MCF 10A (cell line): ENCODE measurements at regions not wholly inside any gene's neighbourhood (a gene's known extent, or its start where the extent isn't known, plus 50 kb on each side); places are given as distances from the start of the nearest gene placed in this dataset.
"Not testable (repeated sequence)": the region's sequence is repeated elsewhere in the genome, so short reads cannot be mapped to it uniquely, and the experiment has no call there.

Source experiments
- BruUV-seq: library from RNA; stranded (reverse); fragments of 400-500 nt; replicated peaks from 2 replicates; lab custom pipeline; 2021; lab: Mats Ljungman, UMichigan
- CTCF ChIA-PET: fragments of 300-600 bp; sonication (Branson Sonifier 250); formaldehyde crosslinking; extraction: SDS; loops from one replicate; lab custom pipeline; 2021; ENCODE audit warnings: antibody characterized with exemption, inconsistent platforms; lab: Yijun Ruan, JAX
- POLR2A ChIA-PET: fragments of 300-600, 350-650 bp; sonication (Branson Sonifier 250); formaldehyde crosslinking; extraction: SDS; loops from one replicate; lab custom pipeline; 2020; ENCODE audit warnings: antibody characterized with exemption, inconsistent platforms; lab: Yijun Ruan, JAX
- DNase-seq: peaks from one replicate; pipeline ENCODE4 v3.0.0-alpha.2; 2018; ENCODE audit not compliant: unreplicated experiment
- H3K27ac Mint-ChIP-seq: one replicate; pipeline ENCODE4 v1.8.0; 2022; ENCODE audit warnings: mild to moderate bottlenecking, low read depth, mixed read lengths; ENCODE audit not compliant: unreplicated experiment
- H3K27me3 Mint-ChIP-seq: one replicate; pipeline ENCODE4 v1.8.0; 2022; ENCODE audit warnings: mixed read lengths; ENCODE audit not compliant: insufficient read depth, unreplicated experiment
- H3K36me3 Mint-ChIP-seq: one replicate; pipeline ENCODE4 v1.8.0; 2022; ENCODE audit warnings: mild to moderate bottlenecking, moderate library complexity, mixed read lengths; ENCODE audit not compliant: insufficient read depth, unreplicated experiment
- H3K4me1 Mint-ChIP-seq: one replicate; pipeline ENCODE4 v1.8.0; 2022; ENCODE audit warnings: mixed read lengths; ENCODE audit not compliant: insufficient read depth, unreplicated experiment
- H3K4me3 Mint-ChIP-seq: one replicate; pipeline ENCODE4 v1.8.0; 2022; ENCODE audit warnings: mild to moderate bottlenecking, moderate library complexity, mixed read lengths; ENCODE audit not compliant: unreplicated experiment
- H3K9me3 Mint-ChIP-seq: one replicate; pipeline ENCODE4 v1.8.0; 2022; ENCODE audit warnings: mixed read lengths; ENCODE audit not compliant: unreplicated experiment
- CTCF ChIP-seq: fragments of 200-600 bp; IDR thresholded peaks from one replicate; pipeline ENCODE4 v1.8.0; 2022; ENCODE audit warnings: antibody characterized with exemption, mild to moderate bottlenecking; ENCODE audit not compliant: unreplicated experiment
- intact Hi-C: fragments of 100-400 bp; cut with micrococcal nuclease; formaldehyde crosslinking; loops from 2 replicates; pipeline ENCODE4 v1.14.1; 2022

GRCh38 chr1:83125456-83125855 lies 873.5 kb downstream of the TTLL7 start:
- H3K36me3 Mint-ChIP-seq: no peaks in the 10 kb centered on the region
- H3K27me3 Mint-ChIP-seq: no peaks in the 10 kb centered on the region
- ChIA-PET CTCF (no interaction called here), POLR2A (interaction anchor here (0.7 kb wide), 1 partner anchor 424 kb away, joined by 3 read pairs; no protein-coding TSS in a partner anchor)
- no TSS peak for BruUV-seq
- no peaks in the 10 kb centered on the region for H3K9me3 Mint-ChIP-seq
- H3K27ac Mint-ChIP-seq: no peak overlapping the region
- intact Hi-C loops: no loop called here
- H3K4me1 Mint-ChIP-seq: no peaks in the 10 kb centered on the region
- no peak overlapping the region for H3K4me3 Mint-ChIP-seq
- DNase-seq: no peak
- TF ChIP-seq CTCF: no peak

DNA sequence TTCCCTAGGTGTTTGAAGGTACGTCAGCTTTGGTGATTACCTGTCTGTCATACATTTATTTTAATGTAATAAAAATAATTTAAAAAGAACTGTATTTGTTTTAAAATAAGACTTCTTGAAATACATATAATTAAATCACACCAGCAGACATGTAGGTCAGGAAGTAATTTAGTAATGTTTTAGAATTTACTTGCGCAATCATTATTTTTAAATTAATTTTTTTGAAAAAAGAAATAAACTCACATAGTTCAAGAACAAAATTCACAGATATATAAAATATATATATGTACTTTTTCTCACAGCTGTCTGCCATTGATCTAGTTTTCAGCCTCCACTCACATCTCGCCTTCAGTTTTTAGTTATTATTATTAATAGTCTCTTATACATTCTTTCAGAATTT lies 875.9 kb downstream of the TTLL7 start:
- no peak for TF ChIP-seq CTCF
- H3K4me1 Mint-ChIP-seq: no peaks in the 10 kb centered on the region
- no peak for DNase-seq
- ChIA-PET POLR2A (interaction anchor here (0.5 kb wide), 1 partner anchor 714 kb away, joined by 3 read pairs; no protein-coding TSS in a partner anchor), CTCF (no interaction called here)
- H3K27me3 Mint-ChIP-seq: no peaks in the 10 kb centered on the region
- H3K4me3 Mint-ChIP-seq: no peak overlapping the region
- H3K9me3 Mint-ChIP-seq: no peaks in the 10 kb centered on the region
- intact Hi-C loops: no loop called here
- H3K27ac Mint-ChIP-seq: no peak overlapping the region
- no peaks in the 10 kb centered on the region for H3K36me3 Mint-ChIP-seq
- BruUV-seq: no TSS peak

DNA sequence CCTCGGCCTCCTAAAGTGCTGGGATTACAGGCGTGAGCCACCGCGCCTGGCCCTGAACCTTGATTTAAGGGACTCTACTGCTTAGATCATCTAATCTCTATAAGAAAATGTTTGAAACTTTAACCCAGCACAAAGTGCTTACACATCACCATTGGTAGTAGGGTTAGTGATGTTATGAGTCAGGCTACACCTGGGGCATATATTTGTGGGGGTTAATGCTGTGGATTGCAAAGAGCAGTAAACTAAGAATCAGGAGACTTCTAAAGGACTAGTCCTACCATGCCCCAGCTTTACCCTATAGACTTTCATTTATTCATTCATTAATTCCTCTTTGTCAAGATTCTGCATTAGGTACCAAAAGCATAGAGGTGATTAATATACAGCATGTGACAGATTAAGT lies 880.5 kb downstream of the TTLL7 start:
- intact Hi-C loops: no loop called here
- no peak overlapping the region for H3K4me3 Mint-ChIP-seq
- no peaks in the 10 kb centered on the region for H3K36me3 Mint-ChIP-seq
- no peak overlapping the region for H3K27ac Mint-ChIP-seq
- ChIA-PET POLR2A (no interaction called here), CTCF (interaction anchor here (0.6 kb wide), 1 partner anchor 92 kb away, joined by 3 read pairs; no protein-coding TSS in a partner anchor)
- no peaks in the 10 kb centered on the region for H3K27me3 Mint-ChIP-seq
- H3K9me3 Mint-ChIP-seq: no peaks in the 10 kb centered on the region
- no peak for DNase-seq
- no peaks in the 10 kb centered on the region for H3K4me1 Mint-ChIP-seq
- no TSS peak for BruUV-seq
- no peak for TF ChIP-seq CTCF

DNA sequence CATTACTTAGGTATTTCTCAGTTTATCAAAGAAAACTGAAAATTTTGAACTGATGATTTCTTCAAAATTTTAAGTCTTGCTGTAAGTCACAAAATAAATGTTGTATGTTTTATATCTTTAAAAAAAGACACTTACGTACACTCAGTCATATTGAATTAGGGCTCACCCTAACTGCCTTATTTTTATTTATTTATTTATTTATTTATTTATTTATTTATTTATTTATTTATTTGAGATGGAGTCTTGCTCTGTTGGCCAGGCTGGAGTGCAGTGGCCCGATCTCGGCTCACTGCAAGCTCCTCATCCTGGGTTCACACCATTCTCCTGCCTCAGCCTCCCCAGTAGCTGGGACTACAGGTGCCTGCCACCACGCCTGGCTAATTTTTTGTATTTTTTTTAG lies 881.9 kb downstream of the TTLL7 start:
- POLR2A ChIA-PET, H3K4me3 Mint-ChIP-seq, H3K36me3 Mint-ChIP-seq, H3K4me1 Mint-ChIP-seq, H3K9me3 Mint-ChIP-seq, H3K27me3 Mint-ChIP-seq, CTCF ChIA-PET, DNase-seq, BruUV-seq, intact Hi-C loops, H3K27ac Mint-ChIP-seq: not testable (repeated sequence)

- POLR2A ChIA-PET: no interaction called here
- H3K27me3 Mint-ChIP-seq: no peaks in the 10 kb centered on the region
- DNase-seq: no peak
- intact Hi-C loops: no loop called here
- CTCF ChIA-PET: no interaction called here
- no peaks in the 10 kb centered on the region for H3K36me3 Mint-ChIP-seq
- H3K4me3 Mint-ChIP-seq: no peak overlapping the region
- no TSS peak for BruUV-seq
- peaks cover 6% of the 10 kb centered on the region for H3K4me1 Mint-ChIP-seq
- no peak for TF ChIP-seq CTCF
- no peak overlapping the region for H3K27ac Mint-ChIP-seq
- no peaks in the 10 kb centered on the region for H3K9me3 Mint-ChIP-seq
Measured at GRCh38 chr1:83115785-83116184, 883.1 kb downstream of the TTLL7 start.
